ENCODE measurements at regions not wholly inside any gene's neighbourhood (a gene's known extent, or its start where the extent isn't known, plus 50 kb on each side); places are given as distances from the start of the nearest gene placed in this dataset.

GRCh38 chr9:20189871-20190270 lies 401.0 kb upstream of the SLC24A2 start:
- CTCF ChIA-PET: interaction anchor here (1.4 kb wide), 1 partner anchor 10 kb away, joined by 3 read pairs; no protein-coding TSS in a partner anchor
- POLR2A ChIA-PET: no interaction called here
- FAIRE-seq: no peak
- no peak for ATAC-seq
- Histone ChIP-seq H3K27ac (no peak overlapping the region), H3K4me2 (no peak overlapping the region), H3K4me1 (no peaks in the 10 kb centered on the region), H3K9me3 (no peaks in the 10 kb centered on the region), H3K4me3 (no peak overlapping the region)
- DNase-seq (ENCODE audit: low read depth in 1 of 2, low spot score in 1 of 2): no peak
- TF ChIP-seq MAFK (IDR thresholded peaks at IDR 0.05; ENCODE audit: partially characterized antibody): no peak
- TF ChIP-seq FOXS1 (CRISPR knock-in tag; IDR thresholded peaks at IDR 0.05): no peak
- TF ChIP-seq TP53 (CRISPR knock-in tag; IDR thresholded peaks at IDR 0.05): no peak
- no peak for TF ChIP-seq KDM1A (IDR thresholded peaks at IDR 0.05; ENCODE audit: low read depth)
- no peak for TF ChIP-seq RAD21 (conservative IDR thresholded peaks at IDR 0.05 in 1 of 2, IDR thresholded peaks at IDR 0.05 in 1 of 2)
- no peak for TF ChIP-seq JUNB (IDR thresholded peaks at IDR 0.05)
- TF ChIP-seq NFE2L2 (conservative IDR thresholded peaks at IDR 0.05; ENCODE audit: low read length): no peak
- TF ChIP-seq FOSB (CRISPR knock-in tag; IDR thresholded peaks at IDR 0.05): no peak
- TF ChIP-seq BHLHE40 (IDR thresholded peaks at IDR 0.05; ENCODE audit: low read depth, low read length): no peak
- no peak for TF ChIP-seq SREBF2 (IDR thresholded peaks at IDR 0.05)
- TF ChIP-seq ELK1 (IDR thresholded peaks at IDR 0.05; ENCODE audit: low read depth, low read length): no peak
- no peak for TF ChIP-seq ZC3H11A (IDR thresholded peaks at IDR 0.05)
- TF ChIP-seq PHF8 (IDR thresholded peaks at IDR 0.05; ENCODE audit: borderline replicate concordance, low read depth): no peak
- TF ChIP-seq HOXA7 (CRISPR knock-in tag; IDR thresholded peaks at IDR 0.05): no peak
- TF ChIP-seq HOXB5 (CRISPR knock-in tag; IDR thresholded peaks at IDR 0.05): no peak
- TF ChIP-seq ATOH8 (CRISPR knock-in tag; IDR thresholded peaks at IDR 0.05; ENCODE audit: low read depth): no peak
- 10% methylated on average over 4 of the region's 4 CpGs for WGBS (ENCODE audit: missing lambda C conversion rate)

GRCh38 chr9:20188616-20189369 lies 400.0 kb upstream of the SLC24A2 start:
- ATAC-seq: no peak
- no peak for FAIRE-seq
- POLR2A ChIA-PET: no interaction called here
- no peak for TF ChIP-seq TP53 (CRISPR knock-in tag; IDR thresholded peaks at IDR 0.05)
- TF ChIP-seq HOXA7 (CRISPR knock-in tag; IDR thresholded peaks at IDR 0.05): no peak
- no peak for TF ChIP-seq MAFK (IDR thresholded peaks at IDR 0.05; ENCODE audit: partially characterized antibody)
- TF ChIP-seq NR3C1 (IDR thresholded peaks at IDR 0.05): no peak
- TF ChIP-seq HOXB5 (CRISPR knock-in tag; IDR thresholded peaks at IDR 0.05): no peak
- TF ChIP-seq RARB (CRISPR knock-in tag; IDR thresholded peaks at IDR 0.05): no peak
- TF ChIP-seq JUN (IDR thresholded peaks at IDR 0.05): no peak
- no peaks in the 10 kb centered on the region for H3K4me1 ChIP-seq
- no peak overlapping the region for H3K4me2 ChIP-seq
- 7% methylated on average over 6 of the region's 6 CpGs for WGBS (ENCODE audit: missing lambda C conversion rate)
- CTCF ChIA-PET: interaction anchor here (1.4 kb wide), 1 partner anchor 11 kb away, joined by 3 read pairs; no protein-coding TSS in a partner anchor
- no peak overlapping the region for H3K27ac ChIP-seq
- no peaks in the 10 kb centered on the region for H3K9me3 ChIP-seq
- no peak overlapping the region for H3K4me3 ChIP-seq
- DNase-seq (ENCODE audit: low read depth in 1 of 2, low spot score in 1 of 2): no peak

- Histone ChIP-seq H3K4me2 (no peak overlapping the region), H3K9me3 (no peaks in the 10 kb centered on the region), H3K4me3 (no peak overlapping the region), H3K27ac (no peak overlapping the region), H3K4me1 (no peaks in the 10 kb centered on the region)
- TF ChIP-seq RCOR1 (IDR thresholded peaks at IDR 0.05; ENCODE audit: low read depth, low read length): no peak
- 0% methylated on average over 2 of the region's 2 CpGs for WGBS (ENCODE audit: missing lambda C conversion rate)
- ChIA-PET POLR2A (no interaction called here), CTCF (interaction anchor here (0.7 kb wide), 1 partner anchor 26 kb away, joined by 3 read pairs; no protein-coding TSS in a partner anchor)
- ATAC-seq (no peak), FAIRE-seq (no peak), DNase-seq (ENCODE audit: low read depth in 1 of 2, low spot score in 1 of 2) (no peak)
Measured at GRCh38 chr9:20187318-20187717, 398.5 kb upstream of the SLC24A2 start.
